ENCODE measurements at regions not wholly inside any gene's neighbourhood (a gene's known extent, or its start where the extent isn't known, plus 50 kb on each side); places are given as distances from the start of the nearest gene placed in this dataset.
"Not testable (repeated sequence)": the region's sequence is repeated elsewhere in the genome, so short reads cannot be mapped to it uniquely, and the experiment has no call there.

DNA sequence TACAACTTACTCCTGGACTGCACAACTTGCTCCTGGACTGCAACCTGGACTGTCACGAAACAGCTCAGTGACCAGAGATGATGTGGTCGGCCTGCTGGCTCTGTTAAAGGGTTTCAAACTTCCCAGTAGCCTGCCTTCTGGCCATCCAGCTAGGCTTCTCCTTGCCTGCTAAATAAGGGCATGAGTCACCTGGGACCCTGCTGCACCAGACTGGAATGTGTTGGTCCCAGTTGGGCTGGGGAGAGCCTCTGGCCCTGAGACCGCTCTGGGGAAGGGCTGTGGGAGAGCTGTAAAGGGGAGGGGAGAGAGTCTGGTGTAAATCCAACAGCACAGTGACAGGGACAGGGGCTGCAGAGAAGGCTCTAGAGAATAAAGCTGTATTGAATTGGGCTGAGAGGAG, 165.8 kb downstream of the VSIG4 start:
- Mint-ChIP-seq H3K9me3 (peaks cover 3% of the 10 kb centered on the region), H3K27me3 (no peaks in the 10 kb centered on the region), H3K4me3 (no peak overlapping the region), H3K27ac (no peak overlapping the region), H3K36me3 (ENCODE audit: low read depth) (no peaks in the 10 kb centered on the region), H3K4me1 (peaks cover 10% of the 10 kb centered on the region)
- intact Hi-C loops (cut with micrococcal nuclease), result no loop called here
- no peak for DNase-seq

DNA sequence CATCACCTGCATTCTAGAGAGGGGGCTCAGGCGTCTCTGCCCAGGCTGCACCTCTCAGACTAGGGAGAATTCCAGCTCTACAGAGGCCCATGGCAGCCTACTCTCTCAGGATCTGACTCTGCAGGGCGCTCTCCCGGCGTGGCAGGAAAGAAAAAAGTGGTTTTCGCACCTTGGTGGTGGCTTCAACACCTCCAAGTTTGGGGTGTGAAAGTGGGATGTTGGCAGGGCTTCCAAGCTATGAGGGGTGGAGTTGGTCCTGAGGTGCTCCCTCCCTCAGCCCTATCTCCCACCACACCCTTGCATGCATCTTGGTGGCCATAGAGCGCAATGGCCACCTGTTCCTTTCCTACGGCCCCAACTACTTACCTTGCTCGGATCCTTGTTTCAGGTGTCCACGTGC, 166.5 kb downstream of the VSIG4 start:
- peaks cover 8% of the 10 kb centered on the region for H3K4me1 Mint-ChIP-seq
- no peak for DNase-seq
- peaks cover 3% of the 10 kb centered on the region for H3K9me3 Mint-ChIP-seq
- no peaks in the 10 kb centered on the region for H3K27me3 Mint-ChIP-seq
- H3K27ac Mint-ChIP-seq, result no peak overlapping the region
- no peak overlapping the region for H3K4me3 Mint-ChIP-seq
- intact Hi-C loops (cut with micrococcal nuclease), result no loop called here
- no peaks in the 10 kb centered on the region for H3K36me3 Mint-ChIP-seq (ENCODE audit: low read depth)

- H3K36me3 Mint-ChIP-seq (ENCODE audit: low read depth), result peaks cover 2% of the 10 kb centered on the region
- intact Hi-C loops (cut with micrococcal nuclease), result no loop called here
- H3K27ac Mint-ChIP-seq, result no peak overlapping the region
- H3K4me1 Mint-ChIP-seq, result peaks cover 5% of the 10 kb centered on the region
- DNase-seq, result no peak
- H3K4me3 Mint-ChIP-seq, result no peak overlapping the region
- H3K9me3 Mint-ChIP-seq, result peaks cover 3% of the 10 kb centered on the region
- H3K27me3 Mint-ChIP-seq, result no peaks in the 10 kb centered on the region
Measured at GRCh38 chrX:65871671-65872311, 168.1 kb downstream of the VSIG4 start.

DNA sequence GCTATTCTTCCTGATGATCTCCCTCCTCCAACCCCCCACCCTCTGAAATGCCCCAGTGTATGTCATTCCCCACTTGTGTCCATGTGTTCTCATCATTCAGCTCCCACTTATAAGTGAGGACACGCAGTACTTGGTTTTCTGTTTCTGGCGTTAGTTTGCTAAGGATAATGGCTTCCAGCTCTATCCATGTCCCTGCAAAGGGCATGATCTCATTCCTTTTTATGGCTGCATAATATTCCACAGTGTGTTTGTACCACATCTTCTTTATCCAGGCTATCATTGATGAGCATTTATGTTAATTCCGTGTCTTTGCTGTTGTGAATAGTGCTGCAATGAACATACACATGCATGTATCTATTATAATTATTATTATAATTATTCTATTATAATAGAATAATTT, 169.3 kb downstream of the VSIG4 start:
- H3K4me3 Mint-ChIP-seq; H3K36me3 Mint-ChIP-seq (ENCODE audit: low read depth); intact Hi-C loops (cut with micrococcal nuclease); H3K27me3 Mint-ChIP-seq; H3K9me3 Mint-ChIP-seq; DNase-seq; H3K27ac Mint-ChIP-seq: not testable (repeated sequence)
- peaks cover 16% of the 10 kb centered on the region for H3K4me1 Mint-ChIP-seq

DNA sequence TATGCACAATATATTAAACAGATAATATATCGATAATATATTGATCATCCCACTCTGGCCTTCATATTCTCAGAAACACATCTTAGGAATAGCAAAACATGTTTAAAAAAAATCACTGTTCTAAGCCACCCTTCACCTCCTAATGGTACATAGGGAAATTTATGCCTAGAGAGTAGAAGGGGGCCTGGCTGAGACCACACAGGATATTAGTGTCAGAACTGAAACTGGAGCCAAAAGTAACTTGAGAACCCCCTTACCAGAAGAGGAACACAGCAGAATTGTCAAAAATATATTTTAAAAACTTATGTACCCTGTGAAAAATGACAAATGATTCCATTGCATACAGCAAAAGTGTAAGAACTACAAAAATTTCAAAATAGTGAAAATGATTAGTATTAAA, 173.1 kb downstream of the VSIG4 start:
- Mint-ChIP-seq H3K4me1 (peaks cover 17% of the 10 kb centered on the region), H3K9me3 (peaks cover 2% of the 10 kb centered on the region), H3K27ac (peak overlapping the region; percentile 8), H3K36me3 (ENCODE audit: low read depth) (peaks cover 2% of the 10 kb centered on the region), H3K4me3 (no peak overlapping the region), H3K27me3 (no peaks in the 10 kb centered on the region)
- intact Hi-C loops (cut with micrococcal nuclease), result loop anchor here (1.0 to 10.0 kb wide), 3 partner anchors 61 to 271 kb away; no protein-coding TSS in a partner anchor
- DNase-seq, result no peak

DNA sequence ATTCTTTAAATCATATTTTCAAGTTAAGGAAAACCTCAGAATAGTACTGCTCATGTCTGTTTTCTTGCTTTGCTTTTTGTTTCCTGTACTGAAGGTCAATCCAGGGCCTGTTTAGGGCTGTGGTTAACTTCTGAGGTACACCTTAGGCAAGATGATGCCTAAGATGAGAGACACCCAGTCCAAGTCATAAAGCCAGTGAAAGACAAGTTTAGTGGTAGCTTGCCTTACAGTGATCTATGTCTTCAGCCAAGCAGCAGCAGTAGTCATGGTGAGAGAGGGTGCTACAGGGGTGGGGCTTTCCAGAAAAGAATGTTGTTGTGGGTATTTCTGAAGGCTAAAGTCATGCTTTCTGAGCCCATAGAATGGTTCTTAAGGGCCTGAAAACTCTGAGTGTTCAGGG, 173.7 kb downstream of the VSIG4 start:
- peak overlapping the region; percentile 32 for H3K4me3 Mint-ChIP-seq
- peaks cover 4% of the 10 kb centered on the region for H3K9me3 Mint-ChIP-seq
- DNase-seq, result peak; percentile 81
- H3K27ac Mint-ChIP-seq, result peak overlapping the region; percentile 71
- H3K36me3 Mint-ChIP-seq (ENCODE audit: low read depth), result peaks cover 2% of the 10 kb centered on the region
- H3K27me3 Mint-ChIP-seq, result no peaks in the 10 kb centered on the region
- intact Hi-C loops (cut with micrococcal nuclease), result loop anchor here (1.0 to 10.0 kb wide), 3 partner anchors 61 to 271 kb away; no protein-coding TSS in a partner anchor
- H3K4me1 Mint-ChIP-seq, result peaks cover 21% of the 10 kb centered on the region

DNA sequence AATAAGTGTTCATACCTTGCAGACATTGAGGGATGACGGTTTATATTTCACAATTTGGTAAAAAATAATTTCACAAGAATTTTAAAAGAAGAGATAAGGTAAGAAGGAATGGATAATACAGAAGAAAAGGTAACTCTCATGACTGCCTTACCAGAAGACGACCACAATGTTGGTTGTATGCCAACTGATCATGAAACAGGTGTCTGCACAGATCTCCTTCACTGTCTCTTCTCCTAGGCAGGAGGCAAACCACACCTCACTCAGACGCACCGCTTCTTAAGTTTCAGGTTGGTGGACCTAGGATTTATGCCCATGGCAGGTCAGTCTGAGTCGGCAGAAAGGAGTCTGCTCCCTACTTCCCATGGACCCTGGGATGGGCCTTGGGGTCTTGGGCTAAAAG, 177.2 kb downstream of the VSIG4 start:
- Mint-ChIP-seq H3K36me3 (ENCODE audit: low read depth) (peaks cover under 1% of the 10 kb centered on the region), H3K4me3 (no peak overlapping the region), H3K4me1 (peaks cover 27% of the 10 kb centered on the region), H3K27ac (no peak overlapping the region), H3K9me3 (peaks cover 4% of the 10 kb centered on the region), H3K27me3 (no peaks in the 10 kb centered on the region)
- DNase-seq, result no peak
- intact Hi-C loops (cut with micrococcal nuclease), result loop anchor here (10.0 kb wide), 1 partner anchor 118 kb away; no protein-coding TSS in a partner anchor

DNA sequence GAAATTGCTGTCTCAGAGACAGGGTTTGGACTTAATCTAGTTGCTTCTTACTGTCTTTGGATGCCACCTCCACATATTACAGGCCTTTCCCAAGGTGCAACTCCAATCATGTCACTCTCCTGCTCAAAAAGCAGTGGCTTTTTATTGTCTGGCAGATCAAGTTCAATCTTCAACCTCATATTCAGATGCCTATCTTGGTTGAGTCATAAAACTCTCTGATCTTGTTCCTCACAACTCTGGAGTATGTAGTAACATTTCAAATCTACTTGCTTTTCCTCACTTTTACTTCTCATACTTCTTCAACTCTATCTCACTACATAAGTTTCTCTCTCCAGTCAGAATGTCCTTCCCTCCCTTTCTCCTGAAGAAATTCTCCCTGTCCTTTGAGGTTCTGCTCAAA, 180.6 kb downstream of the VSIG4 start:
- peaks cover 8% of the 10 kb centered on the region for H3K9me3 Mint-ChIP-seq

GRCh38 chrX:65854437-65854836, 185.4 kb downstream of the VSIG4 start:
- H3K27ac Mint-ChIP-seq; H3K4me3 Mint-ChIP-seq; DNase-seq; H3K4me1 Mint-ChIP-seq; H3K27me3 Mint-ChIP-seq; H3K36me3 Mint-ChIP-seq (ENCODE audit: low read depth); intact Hi-C loops (cut with micrococcal nuclease): not testable (repeated sequence)
- H3K9me3 Mint-ChIP-seq, result peaks cover 18% of the 10 kb centered on the region

More for the DNA sequence above, 180.6 kb downstream of the VSIG4 start:
- peaks cover 16% of the 10 kb centered on the region for H3K4me1 Mint-ChIP-seq
- intact Hi-C loops (cut with micrococcal nuclease), result no loop called here
- H3K27me3 Mint-ChIP-seq, result no peaks in the 10 kb centered on the region
- no peak overlapping the region for H3K27ac Mint-ChIP-seq
- DNase-seq, result no peak
- no peaks in the 10 kb centered on the region for H3K36me3 Mint-ChIP-seq (ENCODE audit: low read depth)
- H3K4me3 Mint-ChIP-seq, result no peak overlapping the region

DNA sequence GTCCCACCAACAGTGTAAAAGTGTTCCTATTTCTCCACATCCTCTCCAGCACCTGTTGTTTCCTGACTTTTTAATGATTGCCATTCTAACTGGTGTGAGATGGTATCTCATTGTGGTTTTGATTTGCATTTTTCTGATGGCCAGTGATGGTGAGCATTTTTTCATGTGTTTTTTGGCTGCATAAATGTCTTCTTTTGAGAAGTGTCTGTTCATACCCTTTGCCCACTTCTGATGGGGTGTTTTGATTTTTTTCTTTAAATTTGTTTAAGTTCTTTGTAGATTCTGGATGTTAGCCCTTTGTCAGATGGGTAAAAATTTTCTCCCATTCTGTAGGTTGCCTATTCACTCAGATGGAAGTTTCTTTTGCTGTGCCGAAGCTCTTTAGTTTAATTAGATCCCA, 183.9 kb downstream of the MSN start:
- H3K36me3 Mint-ChIP-seq (ENCODE audit: low read depth); intact Hi-C loops (cut with micrococcal nuclease); H3K27ac Mint-ChIP-seq; H3K27me3 Mint-ChIP-seq; H3K4me3 Mint-ChIP-seq; DNase-seq; H3K4me1 Mint-ChIP-seq: not testable (repeated sequence)
- peaks cover 18% of the 10 kb centered on the region for H3K9me3 Mint-ChIP-seq

DNA sequence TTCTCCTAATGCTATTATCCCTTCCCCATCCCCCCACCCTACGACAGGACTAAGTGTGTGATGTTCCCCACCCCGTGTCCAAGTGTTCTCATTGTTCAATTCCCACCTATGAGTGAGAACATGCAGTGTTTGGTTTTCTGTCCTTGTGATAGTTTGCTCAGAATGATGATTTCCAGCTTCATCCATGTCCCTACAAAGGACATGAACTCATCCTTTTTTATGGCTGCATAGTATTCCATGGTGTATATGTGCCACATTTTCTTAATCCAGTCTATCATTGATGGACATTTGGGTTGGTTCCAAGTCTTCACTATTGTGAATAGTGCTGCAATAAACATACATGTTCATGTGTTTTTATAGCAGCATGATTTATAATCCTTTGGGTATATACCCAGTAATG, 183.4 kb downstream of the MSN start:
- H3K27ac Mint-ChIP-seq; H3K4me3 Mint-ChIP-seq; H3K4me1 Mint-ChIP-seq; DNase-seq; H3K36me3 Mint-ChIP-seq (ENCODE audit: low read depth); intact Hi-C loops (cut with micrococcal nuclease); H3K27me3 Mint-ChIP-seq: not testable (repeated sequence)
- peaks cover 18% of the 10 kb centered on the region for H3K9me3 Mint-ChIP-seq

GRCh38 chrX:65846974-65847373, 179.5 kb downstream of the MSN start:
- H3K4me1 Mint-ChIP-seq, result no peaks in the 10 kb centered on the region
- no peaks in the 10 kb centered on the region for H3K36me3 Mint-ChIP-seq (ENCODE audit: low read depth)
- H3K27ac Mint-ChIP-seq, result no peak overlapping the region
- no peaks in the 10 kb centered on the region for H3K27me3 Mint-ChIP-seq
- peaks cover 1% of the 10 kb centered on the region for H3K9me3 Mint-ChIP-seq
- no peak for DNase-seq
- intact Hi-C loops (cut with micrococcal nuclease), result no loop called here
- no peak overlapping the region for H3K4me3 Mint-ChIP-seq

DNA sequence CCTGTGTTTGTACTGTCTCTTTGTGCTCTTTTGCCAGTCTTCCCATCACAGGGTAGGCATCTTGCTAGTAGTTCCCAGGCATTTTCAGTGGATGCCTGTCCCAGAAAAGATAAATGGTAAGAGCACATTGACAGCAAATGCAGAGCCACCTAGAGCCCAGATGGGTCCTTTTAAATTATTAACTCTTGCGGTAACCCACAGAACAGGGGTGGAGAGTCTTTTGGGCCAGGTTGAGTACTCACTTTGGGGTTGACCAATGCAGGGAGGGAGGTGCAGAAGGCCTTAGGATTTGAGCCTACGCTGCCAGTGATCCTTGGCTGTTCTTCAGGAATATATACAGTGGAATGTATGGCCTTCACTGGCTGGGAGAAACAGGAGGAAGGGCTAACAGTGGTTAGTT, 173.8 kb downstream of the MSN start:
- no peaks in the 10 kb centered on the region for H3K36me3 Mint-ChIP-seq (ENCODE audit: low read depth)
- no peaks in the 10 kb centered on the region for H3K27me3 Mint-ChIP-seq
- DNase-seq, result no peak
- H3K27ac Mint-ChIP-seq, result no peak overlapping the region
- no peak overlapping the region for H3K4me3 Mint-ChIP-seq
- intact Hi-C loops (cut with micrococcal nuclease), result no loop called here
- peaks cover 3% of the 10 kb centered on the region for H3K4me1 Mint-ChIP-seq
- no peaks in the 10 kb centered on the region for H3K9me3 Mint-ChIP-seq

DNA sequence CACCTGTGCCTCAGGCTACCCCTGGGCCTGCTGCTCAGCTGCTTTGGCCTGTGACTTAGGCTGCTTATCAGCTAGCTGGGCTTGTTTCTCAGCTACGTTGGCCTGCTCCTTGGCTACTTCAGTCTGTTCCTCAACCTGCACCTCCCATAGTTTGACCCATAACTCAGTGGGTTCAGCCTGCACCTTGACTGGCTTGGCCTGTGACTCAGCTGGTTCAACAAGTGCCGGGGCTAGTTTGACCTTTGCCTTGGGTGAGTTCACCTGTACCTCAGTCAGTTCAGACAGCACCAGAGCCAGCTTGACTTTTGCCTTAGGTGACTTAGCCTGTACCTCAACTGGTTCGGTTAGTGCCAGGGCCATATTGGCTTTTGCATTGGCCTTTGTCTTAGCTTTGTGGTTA, 171.2 kb downstream of the MSN start:
- Mint-ChIP-seq H3K27me3 (no peaks in the 10 kb centered on the region), H3K36me3 (ENCODE audit: low read depth) (no peaks in the 10 kb centered on the region), H3K4me3 (no peak overlapping the region), H3K9me3 (no peaks in the 10 kb centered on the region), H3K27ac (no peak overlapping the region), H3K4me1 (peaks cover 3% of the 10 kb centered on the region)
- intact Hi-C loops (cut with micrococcal nuclease), result no loop called here
- DNase-seq, result no peak
